NCI-H82 (cell line): ENCODE measurements at regions not wholly inside any gene's neighbourhood (a gene's known extent, or its start where the extent isn't known, plus 50 kb on each side); places are given as distances from the start of the nearest gene placed in this dataset.
"Not testable (repeated sequence)": the region's sequence is repeated elsewhere in the genome, so short reads cannot be mapped to it uniquely, and the experiment has no call there.

Experiments used
- DNase-seq: peaks from one replicate; lab custom pipeline; 2025; lab: John Stamatoyannopoulos, UW

- no peak for DNase-seq
These were observed 602.9 kb upstream of the ST8SIA4 start for GRCh38 chr5:101505891-101506570.

GRCh38 chr5:101482931-101483330 lies 579.8 kb upstream of the ST8SIA4 start:
- no peak for DNase-seq

GRCh38 chr5:101473483-101473882 lies 570.4 kb upstream of the ST8SIA4 start:
- no peak for DNase-seq

GRCh38 chr5:101461455-101461854 lies 558.4 kb upstream of the ST8SIA4 start:
- DNase-seq = no peak

- DNase-seq = no peak
These were observed 555.5 kb upstream of the ST8SIA4 start for GRCh38 chr5:101458587-101458986.

- DNase-seq = no peak
These were observed 552.8 kb upstream of the ST8SIA4 start for GRCh38 chr5:101455851-101456250.

GRCh38 chr5:101455048-101455447 lies 552.0 kb upstream of the ST8SIA4 start:
- DNase-seq = no peak

GRCh38 chr5:101442281-101442680 lies 539.2 kb upstream of the ST8SIA4 start:
- not testable (repeated sequence) for DNase-seq

GRCh38 chr5:101440173-101440572 lies 537.1 kb upstream of the ST8SIA4 start:
- DNase-seq = no peak

- DNase-seq = peak; percentile 4
These were observed 534.3 kb upstream of the ST8SIA4 start for GRCh38 chr5:101437351-101437750.

- DNase-seq = peak; percentile 24
These were observed 532.7 kb upstream of the ST8SIA4 start for GRCh38 chr5:101435768-101436167.

GRCh38 chr5:101431201-101431600 lies 528.1 kb upstream of the ST8SIA4 start:
- peak; percentile 82 for DNase-seq

GRCh38 chr5:101430551-101430950 lies 527.5 kb upstream of the ST8SIA4 start:
- no peak for DNase-seq

- DNase-seq = no peak
These were observed 526.2 kb upstream of the ST8SIA4 start for GRCh38 chr5:101429241-101429640.

- DNase-seq = no peak
These were observed 522.3 kb upstream of the ST8SIA4 start for GRCh38 chr5:101425339-101425859.

- DNase-seq = no peak
These were observed 521.6 kb upstream of the ST8SIA4 start for GRCh38 chr5:101424530-101425175.

- peak; percentile 38 for DNase-seq
These were observed 515.6 kb upstream of the ST8SIA4 start for GRCh38 chr5:101418713-101419118.

GRCh38 chr5:101404531-101404930 lies 501.4 kb upstream of the ST8SIA4 start:
- DNase-seq = no peak

GRCh38 chr5:101393795-101394450 lies 490.8 kb upstream of the ST8SIA4 start:
- DNase-seq = no peak

- DNase-seq = peak; percentile 48
These were observed 487.2 kb upstream of the ST8SIA4 start for GRCh38 chr5:101390151-101390908.

- DNase-seq = no peak
These were observed 482.2 kb upstream of the ST8SIA4 start for GRCh38 chr5:101385276-101385675.

GRCh38 chr5:101370181-101370580 lies 467.1 kb upstream of the ST8SIA4 start:
- no peak for DNase-seq
